NT2/D1 (cell line): ENCODE measurements at regions not wholly inside any gene's neighbourhood (a gene's known extent, or its start where the extent isn't known, plus 50 kb on each side); places are given as distances from the start of the nearest gene placed in this dataset.

ENCODE experiments used
- YY1 ChIP-seq: IDR thresholded peaks from 2 replicates; pipeline ENCODE4 v1.6.1; 2011; ENCODE audit not compliant: insufficient read length, insufficient read depth
- ZNF274 ChIP-seq: IDR thresholded peaks from 2 replicates; pipeline ENCODE4 v1.6.1; 2011; ENCODE audit warnings: mild to moderate bottlenecking, low read depth, low read length

GRCh38 chr13:53622456-53622855 is 593.8 kb downstream of the OLFM4 start:
- TF ChIP-seq ZNF274 = no peak
- TF ChIP-seq YY1 = no peak
